ENCODE measurements at regions not wholly inside any gene's neighbourhood (a gene's known extent, or its start where the extent isn't known, plus 50 kb on each side); places are given as distances from the start of the nearest gene placed in this dataset.
"Not testable (repeated sequence)": the region's sequence is repeated elsewhere in the genome, so short reads cannot be mapped to it uniquely, and the experiment has no call there.

- in situ Hi-C loops (cut with HindIII; ENCODE audit: low pct_ligation_motif_present, low pct_unique_long_range_greater_than_20kb, low sequenced_read_pairs), result no loop called here
- DNase-seq, result no peak
These were observed 169.0 kb upstream of the AJAP1 start for GRCh38 chr1:4485398-4485797.

GRCh38 chr1:4485878-4486277 is 168.5 kb upstream of the AJAP1 start:
- in situ Hi-C loops (cut with HindIII; ENCODE audit: low pct_ligation_motif_present, low pct_unique_long_range_greater_than_20kb, low sequenced_read_pairs), result no loop called here
- no peak for DNase-seq

DNA sequence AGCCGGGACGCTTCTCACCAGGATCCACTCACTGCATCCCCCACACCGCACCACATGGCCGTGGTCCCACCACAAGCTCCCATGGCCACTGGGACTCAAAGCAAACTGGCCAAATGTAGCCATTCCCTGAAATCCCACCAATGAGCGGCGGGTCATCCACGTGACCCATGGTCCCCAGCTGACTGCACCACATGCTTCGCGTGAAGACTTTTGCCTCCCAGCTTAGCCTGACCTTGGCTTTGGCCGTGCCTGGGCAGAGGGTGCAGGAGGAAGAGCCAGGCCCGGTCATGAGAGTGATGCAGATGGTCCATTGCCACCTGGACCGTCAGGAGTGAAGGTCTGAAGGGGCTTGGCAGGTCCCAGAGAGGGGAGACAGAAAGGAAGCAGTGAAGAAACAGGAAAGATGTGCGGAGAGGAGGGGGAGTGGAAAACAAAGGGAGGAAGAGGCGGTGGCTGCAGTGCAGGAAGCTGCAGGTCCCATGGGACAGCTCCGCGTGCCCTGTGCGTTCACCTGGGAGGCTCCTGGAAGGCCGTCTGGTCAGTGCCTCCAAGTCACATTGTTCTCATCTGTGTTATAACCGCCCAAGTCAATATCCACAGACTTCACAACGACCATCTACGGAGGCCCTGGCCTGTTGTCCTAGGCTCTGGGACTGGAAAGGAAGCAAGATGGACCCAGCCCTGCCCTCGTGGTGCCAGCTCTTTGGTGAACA is 167.8 kb upstream of the AJAP1 start:
- in situ Hi-C loops (cut with HindIII; ENCODE audit: low pct_ligation_motif_present, low pct_unique_long_range_greater_than_20kb, low sequenced_read_pairs), result no loop called here
- DNase-seq, result no peak

- in situ Hi-C loops (cut with HindIII; ENCODE audit: low pct_ligation_motif_present, low pct_unique_long_range_greater_than_20kb, low sequenced_read_pairs), result no loop called here
These were observed 166.4 kb upstream of the AJAP1 start for GRCh38 chr1:4488018-4488417.

GRCh38 chr1:4489486-4489885 is 164.9 kb upstream of the AJAP1 start:
- DNase-seq, result no peak
- in situ Hi-C loops (cut with HindIII; ENCODE audit: low pct_ligation_motif_present, low pct_unique_long_range_greater_than_20kb, low sequenced_read_pairs), result no loop called here

More at GRCh38 chr1:4488018-4488417, 166.4 kb upstream of the AJAP1 start:
- DNase-seq, result no peak

- DNase-seq; in situ Hi-C loops (cut with HindIII; ENCODE audit: low pct_ligation_motif_present, low pct_unique_long_range_greater_than_20kb, low sequenced_read_pairs): not testable (repeated sequence)
These were observed 164.4 kb upstream of the AJAP1 start for GRCh38 chr1:4489992-4490391.

DNA sequence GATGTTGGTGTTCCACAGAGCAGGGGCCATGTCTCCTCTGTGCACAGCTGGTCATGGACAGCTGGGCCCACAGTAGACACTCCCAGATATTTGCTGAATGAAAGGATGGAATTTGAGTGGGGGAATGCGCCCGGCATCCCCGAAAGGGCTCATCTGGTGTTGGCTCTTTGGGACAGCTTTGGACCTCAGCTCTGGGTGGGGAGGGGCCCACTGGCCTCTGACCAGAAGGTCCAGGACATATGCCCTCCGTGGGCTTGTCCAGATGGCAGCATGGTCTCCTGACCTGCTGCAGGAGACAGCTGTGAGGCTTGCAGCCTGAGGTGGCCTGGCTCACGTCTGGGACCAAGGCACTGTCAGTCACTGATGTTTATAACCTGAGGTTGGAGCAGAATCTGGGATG is 160.4 kb upstream of the AJAP1 start:
- in situ Hi-C loops (cut with HindIII; ENCODE audit: low pct_ligation_motif_present, low pct_unique_long_range_greater_than_20kb, low sequenced_read_pairs), result no loop called here
- DNase-seq, result no peak

DNA sequence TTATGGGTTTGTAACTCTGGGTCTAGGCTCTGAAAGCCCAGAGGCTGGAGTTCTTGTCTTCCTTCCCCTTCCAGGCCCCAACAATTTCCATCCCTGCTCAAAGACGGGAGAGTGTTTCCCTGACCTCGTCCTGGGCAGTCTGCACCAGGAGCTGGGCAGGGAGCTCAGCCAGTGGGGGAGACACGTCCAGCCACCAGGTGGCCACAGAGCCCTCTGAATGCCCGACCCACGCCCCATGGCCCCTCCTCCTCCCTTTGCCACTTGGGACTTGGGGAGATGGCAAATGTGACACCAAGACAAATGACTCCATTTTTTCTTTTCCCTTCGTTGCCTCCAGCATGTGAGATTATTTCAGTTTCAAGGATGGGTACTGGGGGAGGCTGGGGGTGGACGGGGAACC is 159.9 kb upstream of the AJAP1 start:
- in situ Hi-C loops (cut with HindIII; ENCODE audit: low pct_ligation_motif_present, low pct_unique_long_range_greater_than_20kb, low sequenced_read_pairs), result no loop called here

GRCh38 chr1:4495809-4496208 is 158.6 kb upstream of the AJAP1 start:
- in situ Hi-C loops (cut with HindIII; ENCODE audit: low pct_ligation_motif_present, low pct_unique_long_range_greater_than_20kb, low sequenced_read_pairs), result no loop called here
- no peak for DNase-seq

More for the DNA sequence above, 159.9 kb upstream of the AJAP1 start:
- no peak for DNase-seq

GRCh38 chr1:4500441-4500840 is 154.0 kb upstream of the AJAP1 start:
- no peak for DNase-seq
- in situ Hi-C loops (cut with HindIII; ENCODE audit: low pct_ligation_motif_present, low pct_unique_long_range_greater_than_20kb, low sequenced_read_pairs), result no loop called here

DNA sequence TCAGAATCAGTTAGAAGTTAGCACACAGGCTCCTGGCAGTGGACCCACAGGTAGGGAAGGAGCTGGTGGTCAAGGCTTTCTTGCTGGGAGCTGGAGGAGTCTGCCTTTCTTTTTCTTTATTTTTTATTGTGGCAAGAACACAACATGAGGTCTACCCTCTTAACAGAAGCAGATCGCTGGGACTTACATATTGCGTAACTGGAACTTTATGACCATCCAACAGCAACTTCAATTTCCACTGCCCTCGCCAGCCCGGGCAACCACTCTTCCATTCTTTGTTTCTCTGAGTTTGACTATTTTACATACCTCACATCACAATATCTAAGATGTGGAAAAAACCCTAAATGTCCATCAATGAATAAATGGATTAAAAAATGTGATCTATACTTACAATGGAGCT is 147.8 kb upstream of the AJAP1 start:
- in situ Hi-C loops (cut with HindIII; ENCODE audit: low pct_ligation_motif_present, low pct_unique_long_range_greater_than_20kb, low sequenced_read_pairs), result no loop called here
- no peak for DNase-seq

DNA sequence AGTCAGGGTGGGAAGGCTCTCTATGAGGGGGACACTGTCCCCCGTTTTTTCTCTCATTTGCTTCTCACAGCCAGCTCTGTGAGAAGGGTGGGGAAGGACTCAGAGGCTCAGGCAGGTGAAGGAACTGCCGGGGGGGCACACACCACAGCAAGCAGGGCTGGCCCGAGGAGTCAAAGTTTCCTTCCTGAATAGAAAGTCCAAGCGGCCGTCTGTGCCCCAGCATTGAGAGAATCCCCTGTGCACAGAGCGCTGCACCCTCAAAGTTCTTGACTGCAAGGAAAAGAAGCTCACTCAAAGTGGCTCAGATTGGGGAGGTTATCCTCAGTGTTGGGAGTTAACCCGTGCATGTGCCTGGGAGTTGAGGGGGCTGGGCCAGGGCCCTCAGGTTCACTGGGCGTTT is 145.2 kb upstream of the AJAP1 start:
- in situ Hi-C loops (cut with HindIII; ENCODE audit: low pct_ligation_motif_present, low pct_unique_long_range_greater_than_20kb, low sequenced_read_pairs), result no loop called here

GRCh38 chr1:4510276-4510691 is 144.1 kb upstream of the AJAP1 start:
- DNase-seq, result no peak
- in situ Hi-C loops (cut with HindIII; ENCODE audit: low pct_ligation_motif_present, low pct_unique_long_range_greater_than_20kb, low sequenced_read_pairs), result no loop called here

More for the DNA sequence above, 145.2 kb upstream of the AJAP1 start:
- no peak for DNase-seq

DNA sequence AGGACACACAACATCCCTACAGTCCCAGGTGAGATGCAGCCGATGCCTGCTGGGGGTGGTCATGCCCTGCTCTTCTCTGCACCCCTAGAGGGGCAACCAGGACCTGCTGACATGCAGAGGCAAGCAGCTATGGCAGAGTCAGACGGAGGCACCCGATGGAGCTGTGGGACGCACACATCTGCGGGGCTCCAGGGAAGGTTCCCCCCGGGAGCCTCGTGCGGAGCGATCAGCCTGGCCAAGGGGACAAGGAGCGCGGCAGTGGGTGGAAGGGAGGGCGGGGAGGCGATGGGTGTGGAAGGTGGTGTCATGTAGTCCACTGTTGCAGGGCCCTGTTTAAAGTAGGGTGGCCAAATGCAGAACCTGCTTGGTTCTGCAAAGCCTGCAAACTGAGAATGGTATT is 143.0 kb upstream of the AJAP1 start:
- in situ Hi-C loops (cut with HindIII; ENCODE audit: low pct_ligation_motif_present, low pct_unique_long_range_greater_than_20kb, low sequenced_read_pairs), result no loop called here
- no peak for DNase-seq

- DNase-seq, result no peak
- in situ Hi-C loops (cut with HindIII; ENCODE audit: low pct_ligation_motif_present, low pct_unique_long_range_greater_than_20kb, low sequenced_read_pairs), result no loop called here
These were observed 141.8 kb upstream of the AJAP1 start for GRCh38 chr1:4512636-4513035.

DNA sequence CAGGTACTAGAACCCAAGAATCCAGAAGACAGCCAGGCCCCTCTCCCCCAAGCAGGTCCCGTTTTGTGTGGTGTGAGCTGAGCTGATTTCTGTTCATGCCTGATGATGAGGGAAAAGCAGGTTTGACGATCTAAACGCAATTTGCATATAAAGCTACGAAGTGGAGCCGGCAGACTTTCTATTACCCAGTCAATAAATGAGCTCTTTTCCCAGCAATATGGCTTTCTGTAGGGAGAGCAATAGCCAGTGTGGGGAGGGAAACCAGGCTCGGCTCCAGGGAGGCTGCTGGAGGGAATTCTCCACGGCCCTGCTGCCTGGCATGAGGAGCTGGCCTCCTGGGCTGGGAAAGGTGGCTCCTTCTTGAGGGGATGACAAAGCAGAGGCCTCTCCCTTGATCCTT is 140.7 kb upstream of the AJAP1 start:
- DNase-seq, result no peak
- in situ Hi-C loops (cut with HindIII; ENCODE audit: low pct_ligation_motif_present, low pct_unique_long_range_greater_than_20kb, low sequenced_read_pairs), result no loop called here

GRCh38 chr1:4515727-4516289 is 138.6 kb upstream of the AJAP1 start:
- no peak for DNase-seq
- in situ Hi-C loops (cut with HindIII; ENCODE audit: low pct_ligation_motif_present, low pct_unique_long_range_greater_than_20kb, low sequenced_read_pairs), result no loop called here

GRCh38 chr1:4516596-4516995 is 137.8 kb upstream of the AJAP1 start:
- in situ Hi-C loops (cut with HindIII; ENCODE audit: low pct_ligation_motif_present, low pct_unique_long_range_greater_than_20kb, low sequenced_read_pairs), result no loop called here
- DNase-seq, result no peak

DNA sequence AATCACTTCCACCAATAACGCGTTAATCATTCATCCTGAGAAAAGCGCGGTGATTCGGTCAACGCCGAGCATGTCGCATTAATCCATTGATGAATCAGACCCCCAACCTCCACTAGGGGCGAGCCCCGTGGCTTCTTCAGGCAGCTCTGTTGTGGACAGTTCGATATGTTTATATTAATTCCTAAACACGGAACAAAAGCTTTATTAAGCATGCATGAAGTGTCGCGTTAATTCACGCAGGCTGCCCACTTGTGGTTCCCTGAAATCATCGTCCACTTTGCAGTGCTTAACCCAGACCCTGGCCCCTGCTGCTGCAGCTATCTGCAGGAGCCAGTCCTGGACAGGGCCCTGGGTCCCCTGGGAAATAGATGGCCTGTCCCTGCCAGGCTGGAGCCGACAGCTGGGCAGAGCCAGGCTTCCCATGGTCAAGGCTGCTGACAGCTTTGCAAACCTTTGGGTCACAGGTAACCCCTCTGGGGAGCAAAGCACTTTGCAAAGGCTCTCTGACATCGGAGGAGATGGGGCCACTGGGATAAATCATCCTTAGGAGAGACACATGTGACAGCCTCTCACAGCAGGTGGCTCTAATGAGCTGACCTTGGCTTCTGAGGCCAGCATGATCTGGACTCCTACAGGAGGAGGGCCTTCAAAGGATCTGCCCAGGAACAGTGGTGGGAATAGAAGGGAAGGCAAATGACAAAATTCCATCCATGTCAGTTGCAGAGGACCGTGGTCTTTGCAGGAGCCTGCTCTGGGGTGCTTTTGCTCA is 137.0 kb upstream of the AJAP1 start:
- in situ Hi-C loops (cut with HindIII; ENCODE audit: low pct_ligation_motif_present, low pct_unique_long_range_greater_than_20kb, low sequenced_read_pairs), result no loop called here
- no peak for DNase-seq

- in situ Hi-C loops (cut with HindIII; ENCODE audit: low pct_ligation_motif_present, low pct_unique_long_range_greater_than_20kb, low sequenced_read_pairs), result no loop called here
- DNase-seq, result no peak
These were observed 135.8 kb upstream of the AJAP1 start for GRCh38 chr1:4518621-4519020.
